ENCODE measurements at regions not wholly inside any gene's neighbourhood (a gene's known extent, or its start where the extent isn't known, plus 50 kb on each side); places are given as distances from the start of the nearest gene placed in this dataset.

DNA sequence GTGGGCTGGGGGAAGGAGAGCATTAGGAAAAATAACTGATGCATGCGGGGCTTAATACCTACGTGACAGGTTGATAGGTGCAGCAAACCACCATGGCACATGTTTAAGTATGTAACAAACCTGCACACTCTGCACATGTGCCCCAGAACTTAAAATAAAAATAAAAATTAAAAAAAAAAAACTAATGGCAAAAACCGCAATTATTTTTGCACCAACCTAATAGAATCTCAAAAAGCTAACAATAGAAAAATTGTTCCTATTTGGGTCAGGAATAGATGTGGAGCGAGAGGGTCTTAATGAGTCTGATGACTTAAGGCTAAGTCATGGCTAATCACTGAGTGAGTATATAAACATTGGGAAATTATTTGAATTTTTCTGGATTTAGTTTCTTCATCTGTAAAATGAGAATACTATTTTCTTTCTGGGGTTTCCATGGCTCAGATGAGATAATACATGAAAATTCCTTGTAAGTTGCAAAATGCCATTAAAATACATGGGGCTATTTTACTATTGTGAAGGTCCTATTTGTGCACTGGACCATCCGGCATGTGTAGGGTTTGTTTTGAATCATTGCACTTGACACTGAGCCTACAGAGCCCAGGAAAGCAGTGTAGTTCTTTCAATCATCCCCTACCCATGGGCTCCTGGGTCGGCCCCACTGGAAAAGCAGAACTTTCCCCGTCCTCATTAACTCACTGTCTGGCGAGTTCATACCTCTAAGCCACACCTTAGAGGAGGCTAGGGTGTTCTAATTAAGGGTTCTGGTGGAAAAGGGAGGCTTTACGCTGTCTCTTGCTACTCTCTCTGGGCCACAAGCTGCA, 164.1 kb upstream of the NTF3 start:
- TF ChIP-seq, protein P1, sequence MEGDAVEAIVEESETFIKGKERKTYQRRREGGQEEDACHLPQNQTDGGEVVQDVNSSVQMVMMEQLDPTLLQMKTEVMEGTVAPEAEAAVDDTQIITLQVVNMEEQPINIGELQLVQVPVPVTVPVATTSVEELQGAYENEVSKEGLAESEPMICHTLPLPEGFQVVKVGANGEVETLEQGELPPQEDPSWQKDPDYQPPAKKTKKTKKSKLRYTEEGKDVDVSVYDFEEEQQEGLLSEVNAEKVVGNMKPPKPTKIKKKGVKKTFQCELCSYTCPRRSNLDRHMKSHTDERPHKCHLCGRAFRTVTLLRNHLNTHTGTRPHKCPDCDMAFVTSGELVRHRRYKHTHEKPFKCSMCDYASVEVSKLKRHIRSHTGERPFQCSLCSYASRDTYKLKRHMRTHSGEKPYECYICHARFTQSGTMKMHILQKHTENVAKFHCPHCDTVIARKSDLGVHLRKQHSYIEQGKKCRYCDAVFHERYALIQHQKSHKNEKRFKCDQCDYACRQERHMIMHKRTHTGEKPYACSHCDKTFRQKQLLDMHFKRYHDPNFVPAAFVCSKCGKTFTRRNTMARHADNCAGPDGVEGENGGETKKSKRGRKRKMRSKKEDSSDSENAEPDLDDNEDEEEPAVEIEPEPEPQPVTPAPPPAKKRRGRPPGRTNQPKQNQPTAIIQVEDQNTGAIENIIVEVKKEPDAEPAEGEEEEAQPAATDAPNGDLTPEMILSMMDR (IDR thresholded peaks at IDR 0.05) = no peak

- TF ChIP-seq, protein P1 (IDR thresholded peaks at IDR 0.05) = no peak
Measured at GRCh38 chr12:5268424-5269210, 163.3 kb upstream of the NTF3 start.

DNA sequence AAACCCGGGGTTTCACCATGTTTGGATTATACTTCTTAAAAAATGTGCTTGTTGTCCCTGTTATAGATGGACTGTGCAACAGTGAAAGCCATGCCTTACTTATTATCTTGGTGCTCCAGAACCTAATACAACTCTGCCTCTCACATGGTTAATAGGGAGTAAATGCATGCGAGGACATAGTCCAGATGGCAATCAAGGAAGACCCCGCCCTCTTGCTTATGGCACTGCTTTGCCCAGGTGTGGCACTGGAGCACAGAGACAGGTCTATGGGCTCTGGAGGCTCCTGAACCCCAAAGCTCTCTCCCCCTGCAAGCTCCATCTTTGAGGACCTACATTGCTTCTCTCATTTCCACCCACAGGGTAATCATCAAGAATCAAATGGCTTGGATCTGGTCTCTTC, 162.1 kb upstream of the NTF3 start:
- TF ChIP-seq, protein P1 (IDR thresholded peaks at IDR 0.05) = no peak

DNA sequence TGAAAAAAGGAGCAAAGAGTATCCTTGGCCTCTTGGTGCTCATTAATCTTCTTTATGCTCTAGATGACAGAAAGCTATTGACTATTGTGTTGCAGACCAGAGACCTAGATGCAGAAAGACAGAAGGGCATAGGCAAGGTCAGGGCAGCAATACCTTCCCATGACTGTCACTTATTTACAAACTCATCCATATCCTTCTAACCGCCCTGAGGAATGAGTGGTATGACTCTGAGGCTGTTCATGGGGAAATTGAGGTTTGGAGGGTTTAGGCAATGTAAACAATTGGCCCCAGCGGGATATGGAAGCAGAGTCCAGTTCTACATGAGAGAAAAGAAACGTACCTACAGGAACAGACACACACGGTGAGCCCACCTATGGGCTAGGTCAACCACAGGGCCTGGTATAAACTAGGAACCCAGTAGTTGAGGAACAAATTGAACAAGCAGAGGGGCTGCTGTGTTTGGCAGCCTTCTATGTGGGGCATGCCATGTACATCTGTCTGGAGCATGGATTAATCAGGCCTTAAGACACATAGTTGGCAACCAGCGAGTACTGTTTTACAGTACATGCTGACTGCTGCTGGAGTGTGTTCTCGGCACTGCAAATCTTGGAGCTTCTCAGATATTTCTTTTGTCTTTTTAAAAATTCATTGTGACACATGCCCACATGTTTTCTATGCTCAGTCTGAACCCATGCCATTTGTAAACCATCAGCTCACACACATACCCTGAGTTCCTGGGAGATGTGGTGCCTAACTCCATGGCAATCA, 159.7 kb upstream of the NTF3 start:
- TF ChIP-seq, protein P1 (IDR thresholded peaks at IDR 0.05) = no peak

DNA sequence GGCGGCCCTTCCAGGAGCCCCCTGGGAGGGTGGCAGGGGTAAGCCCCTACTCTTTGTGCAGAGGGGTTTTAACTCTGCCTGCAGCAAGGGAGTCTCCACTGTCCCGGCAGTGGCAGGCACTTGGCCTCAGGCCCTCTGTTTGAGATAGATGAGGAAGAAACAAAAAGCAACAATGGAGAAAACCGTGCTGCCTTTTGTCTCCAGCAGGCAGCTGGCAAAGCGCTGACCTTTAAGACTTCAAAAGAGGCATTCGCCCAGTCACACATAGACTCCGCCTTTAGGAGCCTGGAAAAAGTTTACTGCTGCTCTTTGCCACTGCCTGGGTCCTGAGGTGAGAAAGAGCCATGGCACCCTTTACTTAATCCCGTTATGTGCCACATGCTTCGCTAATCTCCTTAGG, 158.2 kb upstream of the NTF3 start:
- TF ChIP-seq, protein P1 (IDR thresholded peaks at IDR 0.05) = no peak

DNA sequence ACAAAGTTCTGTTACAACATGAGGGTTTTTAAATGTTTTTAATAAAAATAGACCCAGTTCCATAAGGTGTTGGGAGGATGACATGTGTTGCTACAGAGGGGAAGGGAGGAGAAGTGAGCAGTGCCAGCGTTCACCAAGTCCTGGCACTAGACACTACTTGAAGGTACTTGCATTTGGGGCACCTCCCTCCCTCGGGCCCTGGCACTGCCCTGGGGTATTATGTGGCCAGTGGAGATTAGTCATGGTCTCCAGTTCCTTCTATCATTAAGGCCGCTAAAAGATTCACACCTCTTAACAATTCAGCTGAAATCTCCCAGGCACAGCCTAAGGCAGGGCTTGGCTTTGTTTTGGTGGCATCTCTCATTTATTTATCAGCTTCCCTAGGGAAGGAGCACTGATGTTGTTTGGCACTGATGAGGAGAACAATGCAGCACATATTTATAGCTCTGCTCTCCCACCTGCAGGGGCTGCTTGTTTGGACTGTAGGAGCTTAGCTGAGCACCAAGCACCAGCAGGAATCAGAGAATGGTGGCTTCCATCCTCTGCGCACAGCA, 155.5 kb upstream of the NTF3 start:
- TF ChIP-seq, protein P1 (IDR thresholded peaks at IDR 0.05) = no peak

GRCh38 chr12:5280086-5280485, 151.8 kb upstream of the NTF3 start:
- TF ChIP-seq, protein P1 (IDR thresholded peaks at IDR 0.05) = no peak
